NT2/D1 (cell line): ENCODE measurements at regions not wholly inside any gene's neighbourhood (a gene's known extent, or its start where the extent isn't known, plus 50 kb on each side); places are given as distances from the start of the nearest gene placed in this dataset.

Source experiments
- SUZ12 ChIP-seq: IDR thresholded peaks from 2 replicates; pipeline ENCODE4 v1.6.1; 2011; ENCODE audit not compliant: insufficient read length, insufficient read depth; ENCODE audit errors: extremely low read depth
- YY1 ChIP-seq: IDR thresholded peaks from 2 replicates; pipeline ENCODE4 v1.6.1; 2011; ENCODE audit not compliant: insufficient read length, insufficient read depth
- ZNF274 ChIP-seq: IDR thresholded peaks from 2 replicates; pipeline ENCODE4 v1.6.1; 2011; ENCODE audit warnings: mild to moderate bottlenecking, low read depth, low read length

DNA sequence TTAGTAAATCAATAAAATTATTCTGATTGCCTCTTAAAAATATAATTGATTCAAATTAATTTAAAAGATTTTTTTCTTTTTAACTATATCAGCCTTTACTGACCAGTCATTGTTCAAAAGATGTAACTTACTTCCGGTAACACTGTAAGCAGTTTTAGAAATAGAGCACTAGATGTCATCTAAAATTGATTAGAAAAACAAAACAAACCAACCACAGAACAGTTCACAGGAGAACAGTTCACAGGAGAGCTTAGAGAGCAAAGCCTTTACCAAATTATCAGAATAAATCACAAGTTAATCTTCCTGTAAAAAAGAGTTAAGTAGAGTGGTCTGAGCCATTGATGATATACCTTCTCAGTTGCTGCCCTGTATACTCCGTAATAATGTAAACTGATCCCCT lies 133.3 kb upstream of the DGKB start:
- TF ChIP-seq YY1: no peak
- no peak for TF ChIP-seq ZNF274
- TF ChIP-seq SUZ12: no peak
